T-helper 17 cell (primary cell): ENCODE measurements at regions not wholly inside any gene's neighbourhood (a gene's known extent, or its start where the extent isn't known, plus 50 kb on each side); places are given as distances from the start of the nearest gene placed in this dataset.
A peak's percentile ranks its signal among the peaks of the same experiment; 100 is the strongest.
"Not testable (repeated sequence)": the region's sequence is repeated elsewhere in the genome, so short reads cannot be mapped to it uniquely, and the experiment has no call there.

Experiments used
- ATAC-seq: fragments of 150-1000 bp; cut with Tn5 transposase; 2 replicates; pipeline ENCODE4 v1.10.0; 2021; ENCODE audit warnings: mild to moderate bottlenecking, moderate library complexity
- DNase-seq, 3 donors: peaks; one replicate each; pipeline versions ENCODE4 v3.0.0 to v3.0.0-alpha.2; 2020 to 2021
- H3K9me3 ChIP-seq: one replicate; pipeline ENCODE4 v1.7.0; 2013; ENCODE audit warnings: low read length, mild to moderate bottlenecking; ENCODE audit not compliant: control insufficient read depth, poor library complexity, severe bottlenecking
- H3K27ac Mint-ChIP-seq: one replicate; pipeline ENCODE4 v1.8.0; 2022; ENCODE audit warnings: mild to moderate bottlenecking, moderate library complexity, mixed read lengths
- H3K27me3 Mint-ChIP-seq: one replicate; pipeline ENCODE4 v1.8.0; 2022; ENCODE audit warnings: mixed read lengths
- H3K36me3 Mint-ChIP-seq: one replicate; pipeline ENCODE4 v1.8.0; 2022; ENCODE audit warnings: low read depth, mixed read lengths
- H3K4me1 Mint-ChIP-seq: one replicate; pipeline ENCODE4 v1.8.0; 2022; ENCODE audit warnings: mild to moderate bottlenecking, mixed read lengths
- H3K4me3 Mint-ChIP-seq: one replicate; pipeline ENCODE4 v1.8.0; 2022; ENCODE audit warnings: mild to moderate bottlenecking, moderate library complexity, mixed read lengths

DNA sequence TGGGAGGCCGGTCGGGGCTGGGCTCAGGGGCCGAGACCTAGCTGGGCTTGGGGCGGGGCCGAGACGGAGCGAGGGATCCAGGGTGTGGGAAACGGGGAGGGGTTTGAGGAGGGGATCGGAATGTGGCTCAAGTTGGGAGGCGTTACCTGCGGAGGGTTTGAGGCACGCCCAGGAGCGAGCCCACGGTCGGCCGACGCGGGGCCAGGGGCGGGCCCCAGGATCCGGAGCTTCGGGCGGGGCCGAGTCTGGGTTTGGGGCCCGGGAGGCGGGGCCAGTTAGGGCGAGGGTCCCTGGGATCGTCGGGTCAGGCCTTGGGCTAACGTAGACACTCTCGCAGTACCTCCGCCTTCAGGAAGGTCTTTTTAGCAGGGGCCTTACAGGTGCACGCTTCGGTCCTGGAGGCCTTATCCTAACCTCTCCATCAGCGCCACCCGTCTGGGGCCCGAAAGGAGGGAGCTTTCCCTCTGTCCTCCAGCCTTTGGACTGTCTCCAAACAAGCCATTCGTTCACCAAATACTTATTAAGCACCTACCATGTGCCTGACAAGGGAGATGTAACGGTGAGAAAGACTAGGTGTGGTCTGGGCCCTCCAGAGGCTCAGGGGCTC is 228.2 kb upstream of the FRG2C start:
- H3K4me3 Mint-ChIP-seq, result peak overlapping the region; percentile 99
- DNase-seq, H3K4me1 Mint-ChIP-seq, ATAC-seq, H3K27me3 Mint-ChIP-seq, H3K9me3 ChIP-seq, H3K36me3 Mint-ChIP-seq: not testable (repeated sequence)
- H3K27ac Mint-ChIP-seq, result peak overlapping the region; percentile 72

DNA sequence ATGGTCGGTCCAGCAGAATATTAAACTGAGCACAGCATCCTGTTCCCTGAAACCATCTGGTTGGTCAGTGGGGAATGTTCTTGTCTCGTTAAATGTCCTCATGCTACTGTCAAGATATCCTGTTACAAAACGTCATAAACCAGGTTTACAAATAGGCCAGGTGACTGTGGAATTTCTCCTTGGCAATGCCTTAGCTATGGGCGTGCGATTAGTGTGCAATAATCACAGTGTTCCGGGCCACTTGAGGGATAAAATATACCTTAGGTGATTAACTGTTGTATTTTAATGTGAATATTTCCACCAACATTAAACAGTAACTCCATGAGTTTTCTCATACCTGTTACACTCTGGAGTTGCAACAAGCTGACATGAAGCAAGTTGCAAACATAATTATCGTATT is 223.1 kb upstream of the FRG2C start:
- ATAC-seq, H3K4me3 Mint-ChIP-seq, H3K9me3 ChIP-seq, H3K36me3 Mint-ChIP-seq, H3K27ac Mint-ChIP-seq, DNase-seq, H3K4me1 Mint-ChIP-seq, H3K27me3 Mint-ChIP-seq: not testable (repeated sequence)

DNA sequence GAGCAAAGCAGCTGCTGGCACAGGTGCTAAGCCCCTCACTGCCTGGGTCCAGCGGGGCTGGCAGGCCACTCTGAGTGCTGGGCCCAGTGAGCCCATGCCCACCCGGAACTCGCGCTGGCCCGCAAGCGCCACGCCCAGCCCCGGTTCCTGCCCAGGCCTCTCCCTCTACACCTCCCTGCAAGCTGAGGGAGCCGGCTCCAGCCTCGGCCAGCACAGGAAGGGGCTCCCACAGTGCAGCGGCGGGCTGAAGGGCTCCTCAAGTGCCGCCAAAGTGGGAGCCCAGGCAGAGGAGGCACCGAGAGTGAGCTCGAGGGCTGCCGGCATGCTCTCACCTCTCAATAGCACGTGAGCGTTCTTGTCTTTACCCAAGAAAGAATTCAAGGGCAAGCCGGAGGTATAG is 219.5 kb upstream of the FRG2C start:
- H3K36me3 Mint-ChIP-seq, H3K9me3 ChIP-seq, ATAC-seq, H3K27ac Mint-ChIP-seq, DNase-seq, H3K4me3 Mint-ChIP-seq, H3K4me1 Mint-ChIP-seq, H3K27me3 Mint-ChIP-seq: not testable (repeated sequence)

GRCh38 chr3:75445234-75445633 is 218.9 kb upstream of the FRG2C start:
- not testable (repeated sequence) for H3K4me3 Mint-ChIP-seq, H3K4me1 Mint-ChIP-seq, ATAC-seq, H3K36me3 Mint-ChIP-seq, H3K27me3 Mint-ChIP-seq, H3K27ac Mint-ChIP-seq, H3K9me3 ChIP-seq, DNase-seq

DNA sequence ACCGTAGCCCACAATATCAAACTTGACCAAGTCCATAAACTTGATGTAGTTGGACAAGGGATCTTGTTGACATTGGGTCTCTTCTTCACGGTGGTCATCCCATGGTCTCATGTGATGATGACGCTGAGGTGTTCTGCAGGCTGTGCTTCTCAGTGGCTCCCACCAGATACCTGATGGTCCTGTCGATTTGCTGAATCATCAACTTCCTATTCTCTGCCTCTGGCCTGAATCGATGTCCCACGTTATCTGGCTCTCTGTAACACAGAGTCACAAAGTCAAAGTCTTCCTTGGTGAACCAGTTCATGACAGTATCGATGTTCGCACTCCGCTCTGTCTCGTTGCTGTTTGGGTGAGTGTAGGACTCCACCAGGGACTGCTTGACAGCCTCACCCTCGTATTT is 217.2 kb upstream of the FRG2C start:
- H3K4me1 Mint-ChIP-seq, H3K9me3 ChIP-seq, H3K27me3 Mint-ChIP-seq, H3K27ac Mint-ChIP-seq, H3K36me3 Mint-ChIP-seq, ATAC-seq, DNase-seq, H3K4me3 Mint-ChIP-seq: not testable (repeated sequence)

GRCh38 chr3:75453328-75453727 is 210.8 kb upstream of the FRG2C start:
- H3K27me3 Mint-ChIP-seq, H3K36me3 Mint-ChIP-seq, DNase-seq, H3K9me3 ChIP-seq, H3K27ac Mint-ChIP-seq, H3K4me1 Mint-ChIP-seq, ATAC-seq, H3K4me3 Mint-ChIP-seq: not testable (repeated sequence)

GRCh38 chr3:75453839-75454238 is 210.3 kb upstream of the FRG2C start:
- not testable (repeated sequence) for H3K36me3 Mint-ChIP-seq, H3K27me3 Mint-ChIP-seq, ATAC-seq, DNase-seq, H3K4me1 Mint-ChIP-seq, H3K4me3 Mint-ChIP-seq, H3K27ac Mint-ChIP-seq, H3K9me3 ChIP-seq

DNA sequence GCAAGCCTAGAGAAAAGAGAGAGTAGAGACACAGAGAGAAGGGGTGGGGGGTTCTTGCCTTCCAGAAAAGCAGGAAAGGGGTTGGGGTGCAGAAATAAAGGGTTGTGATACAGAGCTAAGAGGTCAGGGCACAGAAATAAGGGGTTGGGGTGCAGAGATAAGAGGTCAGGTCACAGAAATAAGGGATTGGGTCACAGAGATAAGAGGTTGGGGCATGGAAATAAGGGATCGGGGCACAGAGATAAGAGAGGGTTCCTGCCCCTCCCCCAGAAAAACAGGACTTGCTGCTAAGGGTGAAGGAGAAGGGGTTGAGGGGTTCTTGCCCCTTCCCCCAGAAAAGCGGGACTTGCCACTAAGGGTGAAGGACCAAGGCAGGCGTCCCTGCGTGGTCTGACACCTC is 189.6 kb upstream of the FRG2C start:
- not testable (repeated sequence) for ATAC-seq, H3K4me1 Mint-ChIP-seq, H3K27ac Mint-ChIP-seq, H3K4me3 Mint-ChIP-seq, H3K27me3 Mint-ChIP-seq, DNase-seq, H3K9me3 ChIP-seq, H3K36me3 Mint-ChIP-seq

DNA sequence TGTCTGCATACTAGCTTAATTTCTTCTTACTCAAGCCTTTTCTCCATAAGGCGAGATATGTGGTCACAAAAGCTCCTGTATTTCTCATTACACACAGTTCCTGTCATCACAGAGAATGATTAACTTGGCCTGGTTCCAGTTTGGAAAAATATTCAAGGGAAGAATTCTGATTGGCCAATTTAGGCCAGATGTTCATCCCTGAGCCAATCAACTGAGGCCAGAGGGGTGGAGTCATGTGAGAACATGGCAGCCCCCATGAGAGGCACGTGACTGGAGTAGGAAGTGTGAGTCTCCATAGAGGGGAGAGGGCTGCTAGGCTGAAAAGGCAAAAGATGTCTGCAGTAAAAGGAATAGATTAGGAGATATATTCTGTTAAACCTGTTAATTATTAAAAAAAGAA is 167.5 kb upstream of the FRG2C start:
- not testable (repeated sequence) for DNase-seq, H3K4me1 Mint-ChIP-seq, ATAC-seq, H3K27ac Mint-ChIP-seq, H3K4me3 Mint-ChIP-seq, H3K9me3 ChIP-seq, H3K27me3 Mint-ChIP-seq, H3K36me3 Mint-ChIP-seq

GRCh38 chr3:75500357-75500756 is 163.8 kb upstream of the FRG2C start:
- H3K4me3 Mint-ChIP-seq, H3K36me3 Mint-ChIP-seq, ATAC-seq, H3K9me3 ChIP-seq, H3K4me1 Mint-ChIP-seq, H3K27ac Mint-ChIP-seq, H3K27me3 Mint-ChIP-seq, DNase-seq: not testable (repeated sequence)

GRCh38 chr3:75502171-75502570 is 162.0 kb upstream of the FRG2C start:
- not testable (repeated sequence) for H3K36me3 Mint-ChIP-seq, H3K27ac Mint-ChIP-seq, DNase-seq, H3K4me1 Mint-ChIP-seq, ATAC-seq, H3K27me3 Mint-ChIP-seq, H3K4me3 Mint-ChIP-seq, H3K9me3 ChIP-seq

DNA sequence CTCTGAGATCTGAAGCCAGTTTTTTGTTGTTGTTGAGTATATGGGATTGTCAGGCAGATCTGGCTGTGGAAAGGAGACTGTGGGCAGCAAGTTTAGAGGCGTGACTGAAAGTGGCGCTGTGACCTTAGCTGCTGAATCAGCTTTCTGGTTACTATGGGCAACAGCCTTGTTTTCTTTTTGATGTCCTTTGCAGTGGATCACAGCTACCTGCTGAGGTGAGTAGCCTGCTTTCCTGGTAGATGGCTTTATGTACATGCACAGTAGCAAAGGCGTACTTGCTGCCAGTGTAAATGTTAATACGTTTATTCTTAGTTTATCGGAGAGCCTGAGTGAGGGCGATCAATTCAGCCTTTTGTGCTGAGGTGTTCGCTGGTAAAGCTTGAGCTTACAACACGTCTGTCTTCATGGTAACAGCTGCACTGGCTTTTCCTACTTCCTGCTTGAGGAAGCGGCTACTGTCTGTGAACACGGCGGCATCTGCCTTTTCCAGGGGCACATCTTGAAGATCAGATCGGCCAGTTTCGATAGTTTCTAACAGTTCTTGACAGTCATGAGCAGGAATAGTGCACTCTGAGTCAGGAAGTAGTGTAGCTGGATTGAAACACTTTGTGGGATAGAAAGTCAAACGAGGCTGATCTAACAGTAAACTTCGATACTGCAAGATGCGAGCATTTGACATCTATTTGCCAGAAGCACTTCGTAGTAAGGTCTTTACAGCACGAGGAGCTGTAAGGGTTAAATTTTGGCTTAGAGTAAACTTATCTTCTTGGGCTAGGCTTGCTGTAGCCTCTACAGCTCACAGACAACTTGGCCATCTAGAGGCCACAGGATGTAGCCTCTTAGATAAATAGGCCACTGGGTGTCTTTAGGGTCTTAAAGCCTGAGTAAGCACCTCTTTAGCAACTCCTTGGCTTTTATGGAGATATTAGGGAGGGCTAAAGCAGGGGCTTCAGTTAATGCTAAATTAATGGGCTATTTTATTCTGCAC is 161.1 kb upstream of the FRG2C start:
- H3K9me3 ChIP-seq, H3K27me3 Mint-ChIP-seq, H3K4me3 Mint-ChIP-seq, H3K27ac Mint-ChIP-seq, H3K4me1 Mint-ChIP-seq, ATAC-seq, DNase-seq, H3K36me3 Mint-ChIP-seq: not testable (repeated sequence)

DNA sequence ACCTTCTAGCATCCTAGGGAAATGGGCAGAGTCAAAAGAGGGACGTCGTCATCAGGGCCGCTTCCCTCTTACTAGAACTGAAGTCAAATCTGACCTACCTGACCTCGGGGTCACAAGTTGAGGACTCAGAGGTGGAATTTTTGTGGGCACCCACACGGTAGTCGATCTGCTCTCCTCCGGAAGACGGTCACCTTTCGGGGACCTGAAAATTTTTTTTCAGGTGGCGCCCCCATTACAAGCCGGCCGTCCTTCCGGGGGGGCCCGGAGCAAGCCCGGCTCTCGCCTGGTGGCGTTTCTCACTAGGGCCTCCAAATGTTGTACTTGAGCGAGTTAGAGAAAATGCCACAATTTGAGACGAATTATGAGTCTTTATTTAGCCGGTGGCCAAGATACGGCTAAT is 157.5 kb upstream of the FRG2C start:
- no peak for DNase-seq
- no peaks in the 10 kb centered on the region for H3K27me3 Mint-ChIP-seq

DNA sequence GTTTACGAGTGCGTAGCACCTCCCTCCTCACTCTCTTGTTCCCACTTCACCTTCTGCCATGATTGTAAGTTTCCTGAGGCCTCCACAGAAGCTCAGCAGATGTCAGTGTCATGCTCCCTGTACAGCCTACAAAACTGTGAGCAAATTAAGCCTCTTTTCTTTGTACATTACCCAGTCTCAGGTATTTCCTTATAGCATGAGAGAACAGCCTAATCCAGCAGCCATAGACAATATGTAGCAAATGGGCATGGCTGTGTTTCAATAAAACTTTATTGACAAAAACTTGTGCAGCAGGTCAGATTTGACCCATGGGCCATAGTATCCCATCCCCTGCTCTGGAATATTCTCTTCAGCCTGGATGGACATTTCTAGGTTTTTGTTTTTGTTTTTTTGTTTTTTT is 156.2 kb upstream of the FRG2C start:
- ATAC-seq, H3K4me1 Mint-ChIP-seq, DNase-seq, H3K27ac Mint-ChIP-seq, H3K36me3 Mint-ChIP-seq, H3K27me3 Mint-ChIP-seq, H3K9me3 ChIP-seq, H3K4me3 Mint-ChIP-seq: not testable (repeated sequence)

More for the DNA sequence above, 157.5 kb upstream of the FRG2C start:
- H3K36me3 Mint-ChIP-seq, result no peaks in the 10 kb centered on the region
- H3K4me3 Mint-ChIP-seq, result no peak overlapping the region
- no peaks in the 10 kb centered on the region for H3K4me1 Mint-ChIP-seq
- no peak overlapping the region for H3K27ac Mint-ChIP-seq
- no peak for ATAC-seq
- H3K9me3 ChIP-seq, result no peaks in the 10 kb centered on the region
